GM18502 (cell line): ENCODE measurements at regions not wholly inside any gene's neighbourhood (a gene's known extent, or its start where the extent isn't known, plus 50 kb on each side); places are given as distances from the start of the nearest gene placed in this dataset.
"Not testable (repeated sequence)": the region's sequence is repeated elsewhere in the genome, so short reads cannot be mapped to it uniquely, and the experiment has no call there.

ENCODE experiments used
- ATAC-seq: cut with Tn5 transposase; IDR thresholded peaks from one replicate; pipeline ENCODE4 v1.9.1; 2021; ENCODE audit warnings: mild to moderate bottlenecking; ENCODE audit not compliant: unreplicated experiment, poor library complexity

DNA sequence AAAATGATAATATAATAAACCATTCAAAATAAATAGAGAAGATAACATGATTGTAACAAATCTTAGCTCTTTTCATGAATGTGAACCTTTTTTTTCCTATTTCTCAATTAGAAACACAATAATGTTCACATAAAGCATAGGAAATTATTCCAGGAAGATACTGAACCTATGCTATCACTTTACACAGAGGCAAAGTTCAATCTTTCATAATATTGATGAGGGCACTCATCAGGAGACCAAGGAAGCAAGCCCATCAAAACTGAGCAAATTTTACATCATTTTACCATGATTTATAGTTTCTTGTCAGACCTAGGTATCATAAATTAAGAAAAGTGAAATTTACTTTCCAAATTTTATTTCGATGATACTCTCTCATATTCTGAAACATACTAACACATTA, 938.5 kb downstream of the TBC1D32 start:
- no peak for ATAC-seq

- no peak for ATAC-seq
Measured at GRCh38 chr6:120395330-120395729, 939.0 kb downstream of the TBC1D32 start.

GRCh38 chr6:120392941-120393340, 941.3 kb downstream of the TBC1D32 start:
- no peak for ATAC-seq

DNA sequence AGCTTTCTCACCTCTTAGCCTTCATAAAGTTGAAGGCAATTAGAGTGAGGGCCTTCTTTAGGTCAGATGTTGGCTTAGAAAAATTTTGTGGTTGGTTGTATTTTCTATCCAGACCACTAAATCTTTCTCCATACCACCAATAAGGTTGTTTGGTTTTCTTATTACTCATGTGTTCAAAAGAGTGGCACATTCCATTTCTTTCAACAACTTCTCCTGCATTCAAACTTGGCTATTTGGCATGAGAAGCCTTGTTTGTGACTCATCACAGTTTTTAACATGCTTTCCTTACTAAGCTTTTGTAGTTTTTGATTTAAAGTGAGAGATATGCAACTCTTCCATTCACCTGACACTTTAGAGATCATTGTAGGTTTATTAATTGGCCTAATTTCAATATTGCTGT, 949.6 kb downstream of the TBC1D32 start:
- no peak for ATAC-seq

GRCh38 chr6:120383681-120384080, 950.6 kb downstream of the TBC1D32 start:
- ATAC-seq, result no peak

GRCh38 chr6:120378582-120379220, 955.6 kb downstream of the TBC1D32 start:
- peak; percentile 84 for ATAC-seq

GRCh38 chr6:120373185-120373584, 961.1 kb downstream of the TBC1D32 start:
- ATAC-seq, result no peak

DNA sequence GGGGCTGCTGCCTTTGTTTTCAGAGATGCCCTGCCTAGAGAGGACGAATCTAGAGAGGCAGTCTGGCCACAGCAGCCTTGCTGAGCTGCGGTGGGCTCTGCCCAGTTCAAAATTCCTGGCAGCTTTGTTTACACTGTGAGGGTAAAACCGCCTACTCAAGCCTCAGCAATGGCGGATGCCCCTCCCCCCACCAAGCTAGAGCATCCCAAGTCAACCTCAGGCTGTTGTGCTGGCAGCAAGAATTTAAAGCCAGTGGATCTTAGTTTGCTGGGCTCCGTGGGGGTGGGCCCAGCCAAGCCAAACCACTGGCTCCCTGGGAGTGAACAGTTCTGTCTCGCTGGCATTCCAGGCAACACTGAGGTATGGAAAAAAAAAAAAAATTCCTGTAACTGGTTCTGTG, 970.9 kb downstream of the TBC1D32 start:
- no peak for ATAC-seq

DNA sequence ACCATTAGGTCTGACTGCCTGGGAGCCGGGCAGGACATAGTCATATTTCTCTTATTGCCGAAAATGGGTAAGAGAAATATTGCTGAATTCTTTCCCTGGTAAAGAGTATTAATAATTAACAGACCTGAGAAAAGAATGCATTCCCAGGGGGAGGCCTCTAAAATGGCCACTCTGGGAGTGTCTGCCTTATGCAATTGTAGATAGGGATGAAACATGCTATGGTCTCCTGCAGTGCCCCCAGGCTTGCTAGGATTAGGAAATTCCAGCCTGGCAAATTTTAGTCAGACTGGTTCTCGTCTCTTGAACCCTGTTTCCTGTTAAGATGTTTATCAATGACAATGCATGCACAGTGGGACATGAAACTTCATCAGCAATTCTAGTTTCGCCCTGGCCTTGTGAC, 975.7 kb downstream of the TBC1D32 start:
- ATAC-seq, result not testable (repeated sequence)

DNA sequence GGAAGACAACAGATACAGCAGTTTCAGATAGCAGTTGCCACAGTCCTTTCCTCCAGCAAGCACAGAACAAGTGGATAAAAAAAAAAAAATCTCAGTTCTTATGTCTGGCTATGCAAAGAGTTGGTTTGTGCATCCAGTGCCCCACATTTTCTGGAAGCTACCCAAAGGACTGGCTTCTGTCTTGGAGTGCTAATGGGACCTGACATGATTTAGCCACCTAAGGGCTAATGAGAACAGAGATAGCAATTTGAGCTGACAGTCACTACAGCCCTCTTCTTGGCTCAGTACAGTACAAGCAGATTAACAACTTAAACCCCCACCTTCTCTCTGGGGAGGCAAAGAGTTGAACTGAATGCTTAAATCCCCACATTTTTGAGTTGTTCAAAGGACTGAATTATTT, 976.8 kb downstream of the TBC1D32 start:
- ATAC-seq, result no peak

DNA sequence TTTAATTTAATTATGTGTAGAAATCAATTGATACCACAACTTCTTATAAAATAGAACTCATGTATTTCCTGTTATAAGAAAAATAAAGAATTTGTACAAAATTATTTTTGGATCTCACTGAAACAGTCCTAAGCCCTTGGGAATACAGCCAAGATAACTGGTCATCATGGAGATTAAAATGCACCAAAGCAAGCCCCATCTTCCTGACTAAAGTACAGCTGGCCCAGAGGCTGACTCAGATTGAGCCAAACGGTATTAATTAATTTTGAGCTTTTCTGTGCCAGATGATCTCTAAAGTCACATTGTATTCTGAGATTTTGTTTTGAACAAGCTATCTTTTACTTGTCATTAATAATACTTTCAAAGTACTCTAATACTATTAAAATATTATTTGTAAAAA, 978.5 kb downstream of the TBC1D32 start:
- ATAC-seq, result no peak

GRCh38 chr6:120354452-120355098, 979.7 kb downstream of the TBC1D32 start:
- no peak for ATAC-seq

DNA sequence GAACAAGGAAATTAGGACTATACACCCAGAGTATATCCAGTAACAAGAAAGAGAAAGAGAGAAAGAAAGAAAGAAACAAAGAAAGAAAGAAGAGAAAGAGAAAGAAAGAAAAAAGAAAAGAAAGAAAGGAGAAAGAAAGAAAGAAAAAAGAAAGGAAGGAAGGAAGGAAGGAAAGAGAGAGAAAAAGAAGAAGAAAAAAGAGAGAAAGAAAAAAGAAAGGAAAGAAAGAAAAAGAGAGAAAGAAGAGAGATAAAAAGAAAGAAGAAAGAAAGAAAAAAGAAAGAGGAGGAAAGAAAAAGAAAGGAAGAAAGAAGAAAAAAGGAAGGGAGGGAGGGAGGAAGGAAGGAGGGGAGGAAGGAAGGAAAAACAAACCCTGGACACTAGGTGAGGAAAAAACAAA, 981.8 kb downstream of the TBC1D32 start:
- ATAC-seq, result no peak

DNA sequence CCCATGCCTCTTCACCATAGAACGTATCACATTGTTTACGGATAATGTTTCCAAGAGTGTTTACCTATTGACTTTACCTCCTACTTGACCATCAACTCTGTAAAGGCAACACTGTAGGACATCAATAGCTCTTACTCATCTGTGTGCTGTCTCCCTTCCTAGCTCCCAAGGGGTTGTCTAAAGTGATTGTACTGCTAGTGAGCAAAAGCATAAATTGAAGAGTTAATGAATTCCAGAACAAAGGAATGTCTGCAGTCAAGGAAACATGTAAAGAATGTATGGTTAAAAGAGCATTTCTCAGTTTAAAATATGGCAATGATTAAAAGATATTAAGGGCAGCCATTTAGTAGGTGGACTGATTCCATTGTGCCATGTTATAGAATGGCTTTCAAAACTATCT, 985.4 kb downstream of the TBC1D32 start:
- no peak for ATAC-seq

- ATAC-seq, result no peak
Measured at GRCh38 chr6:120328521-120328920, 979.0 kb upstream of the MAN1A1 start.

DNA sequence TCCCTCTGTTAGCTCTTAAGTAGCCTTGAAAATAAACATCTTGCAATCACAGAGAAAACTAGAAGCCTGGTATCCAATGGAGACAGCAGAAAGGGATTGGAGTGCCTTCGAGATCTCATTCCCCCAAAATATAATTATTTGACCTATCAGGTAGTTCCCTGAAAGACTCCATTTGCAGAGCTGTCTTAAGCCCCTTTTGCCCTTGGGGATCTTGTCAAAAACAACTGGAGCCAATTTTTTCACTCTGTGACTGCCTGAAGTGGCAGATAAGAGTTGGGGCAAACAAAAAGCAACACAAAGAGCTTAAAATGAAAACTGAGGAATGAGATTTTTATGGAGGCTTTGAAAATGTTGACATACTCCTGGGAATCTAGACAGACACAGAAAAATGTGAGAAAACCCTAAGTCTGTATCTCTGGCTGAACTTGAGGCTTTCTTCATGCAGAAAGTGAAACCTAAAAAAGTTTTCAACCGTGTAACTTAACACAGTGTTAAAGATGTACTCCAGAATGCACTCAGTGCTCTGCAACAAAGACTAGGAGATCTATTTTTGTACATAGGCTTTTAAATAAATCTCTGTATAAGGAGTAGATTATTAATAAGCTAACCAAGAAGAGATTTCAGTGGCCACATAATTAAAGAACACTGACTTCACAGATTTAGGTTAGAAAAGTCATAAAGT, 971.1 kb upstream of the MAN1A1 start:
- no peak for ATAC-seq

DNA sequence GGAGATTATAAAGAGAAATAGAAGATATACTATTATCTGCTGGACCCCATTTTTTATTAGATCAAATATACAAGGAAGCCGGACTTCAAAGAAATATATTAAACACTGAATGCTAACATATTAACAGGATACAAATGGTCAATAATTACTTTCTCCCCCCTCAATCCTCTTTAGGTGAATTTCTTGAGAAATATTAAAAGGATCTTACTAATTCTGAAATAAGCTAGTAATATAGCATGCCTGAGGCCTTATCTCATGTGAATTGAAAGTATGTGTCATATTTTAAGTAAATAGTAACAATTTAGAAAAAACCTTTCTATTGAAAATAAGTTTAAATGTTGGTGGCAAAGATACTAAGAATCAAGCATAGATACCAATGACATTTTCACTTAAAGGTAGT, 954.7 kb upstream of the MAN1A1 start:
- no peak for ATAC-seq

DNA sequence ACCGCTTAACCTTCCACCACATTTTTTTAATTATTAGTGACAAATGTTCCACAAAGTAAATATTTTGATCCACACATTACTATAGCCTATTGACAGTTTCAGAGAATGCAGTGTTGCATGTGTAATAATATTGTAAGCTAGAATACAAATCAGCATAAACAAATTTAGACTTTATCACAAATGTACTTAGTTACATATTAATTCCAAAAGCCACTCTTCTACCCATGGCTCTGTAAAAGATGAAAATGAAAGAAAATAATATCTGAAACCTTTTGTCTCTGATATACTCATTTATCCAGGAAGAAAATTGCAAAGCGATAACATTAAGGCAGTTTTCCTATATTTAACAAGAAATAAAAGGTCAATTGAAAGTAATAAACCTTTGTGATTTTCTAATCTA, 954.0 kb upstream of the MAN1A1 start:
- ATAC-seq, result no peak

DNA sequence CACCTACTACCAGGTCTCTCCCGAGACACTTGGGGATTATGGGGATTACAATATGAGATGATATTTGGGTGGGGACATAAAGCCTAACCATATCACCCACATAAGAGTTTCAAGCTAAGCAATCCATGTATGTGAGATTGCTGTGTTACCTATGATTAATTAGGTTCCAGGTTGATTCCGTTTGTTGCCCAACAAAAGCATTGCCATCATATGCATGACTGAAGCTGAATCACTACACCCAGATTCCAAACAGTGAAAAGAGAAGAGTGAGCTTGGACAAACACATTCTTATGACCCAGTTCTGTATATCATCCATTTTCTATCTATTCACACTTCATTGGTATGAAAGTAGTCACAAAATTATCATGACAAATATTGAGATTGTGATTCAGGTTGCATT, 952.5 kb upstream of the MAN1A1 start:
- ATAC-seq, result no peak

GRCh38 chr6:120290964-120291363, 941.4 kb upstream of the MAN1A1 start:
- no peak for ATAC-seq

GRCh38 chr6:120282005-120282404, 932.4 kb upstream of the MAN1A1 start:
- ATAC-seq, result no peak
